ENCODE measurements at regions not wholly inside any gene's neighbourhood (a gene's known extent, or its start where the extent isn't known, plus 50 kb on each side); places are given as distances from the start of the nearest gene placed in this dataset.

DNA sequence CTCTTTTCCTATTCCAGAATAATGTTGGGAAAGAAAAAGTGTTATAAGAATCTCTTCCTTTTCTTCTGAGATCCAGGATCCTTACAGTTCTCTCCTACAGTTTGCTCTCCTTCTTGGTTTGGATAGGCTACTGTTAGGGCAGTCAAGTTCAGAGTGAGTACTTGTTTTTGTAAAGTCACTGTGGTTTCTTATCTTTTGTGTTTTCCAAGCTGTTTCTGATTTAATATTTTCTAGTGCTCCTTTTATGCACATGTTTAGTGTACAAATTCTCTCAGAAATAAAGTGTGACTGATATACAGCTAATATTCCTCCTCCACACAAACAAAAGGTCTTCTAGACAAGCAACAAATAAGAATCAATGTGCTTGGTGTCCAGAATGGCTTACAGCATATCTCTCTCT is 107.7 kb downstream of the BACH1 start:
- ATAC-seq = no peak
- H3K4me3 ChIP-seq (replicated peaks in 1 of 3; ENCODE audit: insufficient read depth in 1 of 3, low read depth in 2 of 3, low read length in 3 of 3) = no peak overlapping the region

DNA sequence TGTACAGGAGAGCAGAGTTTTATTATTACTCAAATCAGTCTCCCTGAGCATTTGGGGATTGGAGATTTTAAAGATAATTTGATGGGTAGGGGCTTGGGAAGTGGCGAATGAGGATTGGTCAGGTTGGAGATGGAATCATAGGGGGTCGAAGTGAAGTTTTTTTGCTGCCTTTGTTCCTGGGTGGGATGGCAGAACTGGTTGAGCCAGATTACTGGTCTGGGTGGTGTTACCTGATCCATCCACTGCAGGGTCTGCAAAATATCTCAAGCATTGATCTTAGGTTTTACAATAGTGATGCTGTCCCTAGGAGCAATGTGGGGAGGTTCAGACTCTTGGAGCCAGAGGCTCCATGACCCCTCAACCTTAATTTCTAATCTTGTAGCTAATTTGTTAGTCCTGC is 108.8 kb downstream of the BACH1 start:
- Histone ChIP-seq H4K20me1 (ENCODE audit: insufficient read depth, low read length) (no peaks in the 10 kb centered on the region), H3K9ac (ENCODE audit: insufficient read depth, low read depth, low read length) (no peak overlapping the region), H3K4me2 (ENCODE audit: low read depth, low read length) (no peak overlapping the region), H3K27me3 (ENCODE audit: control insufficient read depth in 1 of 2, insufficient read depth in 2 of 2, low read length in 2 of 2) (no peaks in the 10 kb centered on the region), H3K36me3 (replicated peaks in 1 of 2; ENCODE audit: control insufficient read depth in 1 of 2, insufficient read depth in 2 of 2, low read length in 2 of 2) (no peaks in the 10 kb centered on the region), H2AFZ (ENCODE audit: low read length) (no peak overlapping the region), H3K4me1 (ENCODE audit: insufficient read depth, low read length) (no peaks in the 10 kb centered on the region), H3K4me3 (replicated peaks in 1 of 3; ENCODE audit: insufficient read depth in 1 of 3, low read depth in 2 of 3, low read length in 3 of 3) (no peak overlapping the region), H3K9me3 (ENCODE audit: low read length) (no peaks in the 10 kb centered on the region), H3K27ac (ENCODE audit: extremely low read length, insufficient read depth, low read length) (no peak overlapping the region), H3K79me2 (ENCODE audit: insufficient read depth, low read length) (no peaks in the 10 kb centered on the region)
- intact Hi-C loops (cut with micrococcal nuclease; ENCODE audit: unreplicated experiment) = no loop called here
- no TSS peak for BruUV-seq (replicated peaks)
- CTCF ChIA-PET (ENCODE audit: low intra/inter-chr PET ratio, low total read pairs) = no interaction called here
- ATAC-seq (no peak), FAIRE-seq (no peak), DNase-seq (ENCODE audit: low spot score) (no peak)
- in situ Hi-C loops (cut with HindIII; ENCODE audit: extremely low pct_ligation_motif_present, low pct_unique_long_range_greater_than_20kb) = no loop called here
- 97% methylated on average over 2 of the region's 2 CpGs for WGBS (ENCODE audit: low lambda C conversion rate)
- POLR2A ChIA-PET = no interaction called here
- TF ChIP-seq DNMT3B (CRISPR knock-in tag; conservative IDR thresholded peaks at IDR 0.05) = no peak
- TF ChIP-seq HMG20B (CRISPR knock-in tag; conservative IDR thresholded peaks at IDR 0.05) = no peak
- TF ChIP-seq ISX (CRISPR knock-in tag; conservative IDR thresholded peaks at IDR 0.05) = no peak
- no peak for TF ChIP-seq BRCA1 (CRISPR knock-in tag; IDR thresholded peaks at IDR 0.05)
- TF ChIP-seq ZMAT3 (CRISPR knock-in tag; conservative IDR thresholded peaks at IDR 0.05) = no peak
- TF ChIP-seq DPF2 (CRISPR knock-in tag; IDR thresholded peaks at IDR 0.05; ENCODE audit: borderline replicate concordance, low read depth) = no peak
- TF ChIP-seq ZNF180 (CRISPR knock-in tag; IDR thresholded peaks at IDR 0.05; ENCODE audit: borderline replicate concordance, low read depth) = no peak
- TF ChIP-seq, protein P1, sequence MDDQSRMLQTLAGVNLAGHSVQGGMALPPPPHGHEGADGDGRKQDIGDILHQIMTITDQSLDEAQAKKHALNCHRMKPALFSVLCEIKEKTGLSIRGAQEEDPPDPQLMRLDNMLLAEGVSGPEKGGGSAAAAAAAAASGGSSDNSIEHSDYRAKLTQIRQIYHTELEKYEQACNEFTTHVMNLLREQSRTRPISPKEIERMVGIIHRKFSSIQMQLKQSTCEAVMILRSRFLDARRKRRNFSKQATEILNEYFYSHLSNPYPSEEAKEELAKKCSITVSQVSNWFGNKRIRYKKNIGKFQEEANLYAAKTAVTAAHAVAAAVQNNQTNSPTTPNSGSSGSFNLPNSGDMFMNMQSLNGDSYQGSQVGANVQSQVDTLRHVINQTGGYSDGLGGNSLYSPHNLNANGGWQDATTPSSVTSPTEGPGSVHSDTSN (CRISPR knock-in tag; IDR thresholded peaks at IDR 0.05; ENCODE audit: borderline replicate concordance) = no peak
- no peak for TF ChIP-seq ESRRA (CRISPR knock-in tag; IDR thresholded peaks at IDR 0.05; ENCODE audit: low read depth)
- TF ChIP-seq HOXA9 (CRISPR knock-in tag; IDR thresholded peaks at IDR 0.05; ENCODE audit: borderline replicate concordance) = no peak
- TF ChIP-seq HOXA7 (CRISPR knock-in tag; IDR thresholded peaks at IDR 0.05) = no peak
- TF ChIP-seq TCF12 (IDR thresholded peaks at IDR 0.05) = no peak
- TF ChIP-seq TCF12 (CRISPR knock-in tag; IDR thresholded peaks at IDR 0.05) = no peak

More for the DNA sequence above, 107.7 kb downstream of the BACH1 start:
- Histone ChIP-seq H3K4me2 (ENCODE audit: low read depth, low read length) (no peak overlapping the region), H2AFZ (ENCODE audit: low read length) (no peak overlapping the region), H4K20me1 (ENCODE audit: insufficient read depth, low read length) (no peaks in the 10 kb centered on the region), H3K27me3 (ENCODE audit: control insufficient read depth in 1 of 2, insufficient read depth in 2 of 2, low read length in 2 of 2) (no peaks in the 10 kb centered on the region), H3K4me1 (ENCODE audit: insufficient read depth, low read length) (no peaks in the 10 kb centered on the region), H3K9ac (ENCODE audit: insufficient read depth, low read depth, low read length) (no peak overlapping the region), H3K27ac (ENCODE audit: extremely low read length, insufficient read depth, low read length) (no peak overlapping the region), H3K36me3 (replicated peaks in 1 of 2; ENCODE audit: control insufficient read depth in 1 of 2, insufficient read depth in 2 of 2, low read length in 2 of 2) (no peaks in the 10 kb centered on the region), H3K79me2 (ENCODE audit: insufficient read depth, low read length) (no peaks in the 10 kb centered on the region), H3K9me3 (ENCODE audit: low read length) (no peaks in the 10 kb centered on the region)
- no peak for TF ChIP-seq ZNF350 (CRISPR knock-in tag; IDR thresholded peaks at IDR 0.05; ENCODE audit: borderline replicate concordance, low read depth)
- TF ChIP-seq POLR2G (IDR thresholded peaks at IDR 0.05; ENCODE audit: low read depth, low read length) = no peak
- no peak for TF ChIP-seq ZNF530 (CRISPR knock-in tag; IDR thresholded peaks at IDR 0.05; ENCODE audit: low read depth)
- TF ChIP-seq XBP1 (CRISPR knock-in tag; IDR thresholded peaks at IDR 0.05) = no peak
- TF ChIP-seq RXRB (CRISPR knock-in tag; IDR thresholded peaks at IDR 0.05; ENCODE audit: borderline replicate concordance) = no peak
- TF ChIP-seq, protein P2, sequence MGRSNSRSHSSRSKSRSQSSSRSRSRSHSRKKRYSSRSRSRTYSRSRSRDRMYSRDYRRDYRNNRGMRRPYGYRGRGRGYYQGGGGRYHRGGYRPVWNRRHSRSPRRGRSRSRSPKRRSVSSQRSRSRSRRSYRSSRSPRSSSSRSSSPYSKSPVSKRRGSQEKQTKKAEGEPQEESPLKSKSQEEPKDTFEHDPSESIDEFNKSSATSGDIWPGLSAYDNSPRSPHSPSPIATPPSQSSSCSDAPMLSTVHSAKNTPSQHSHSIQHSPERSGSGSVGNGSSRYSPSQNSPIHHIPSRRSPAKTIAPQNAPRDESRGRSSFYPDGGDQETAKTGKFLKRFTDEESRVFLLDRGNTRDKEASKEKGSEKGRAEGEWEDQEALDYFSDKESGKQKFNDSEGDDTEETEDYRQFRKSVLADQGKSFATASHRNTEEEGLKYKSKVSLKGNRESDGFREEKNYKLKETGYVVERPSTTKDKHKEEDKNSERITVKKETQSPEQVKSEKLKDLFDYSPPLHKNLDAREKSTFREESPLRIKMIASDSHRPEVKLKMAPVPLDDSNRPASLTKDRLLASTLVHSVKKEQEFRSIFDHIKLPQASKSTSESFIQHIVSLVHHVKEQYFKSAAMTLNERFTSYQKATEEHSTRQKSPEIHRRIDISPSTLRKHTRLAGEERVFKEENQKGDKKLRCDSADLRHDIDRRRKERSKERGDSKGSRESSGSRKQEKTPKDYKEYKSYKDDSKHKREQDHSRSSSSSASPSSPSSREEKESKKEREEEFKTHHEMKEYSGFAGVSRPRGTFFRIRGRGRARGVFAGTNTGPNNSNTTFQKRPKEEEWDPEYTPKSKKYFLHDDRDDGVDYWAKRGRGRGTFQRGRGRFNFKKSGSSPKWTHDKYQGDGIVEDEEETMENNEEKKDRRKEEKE (IDR thresholded peaks at IDR 0.05) = no peak
- no peak for TF ChIP-seq MXD4 (CRISPR knock-in tag; IDR thresholded peaks at IDR 0.05)
- TF ChIP-seq RAD21 (CRISPR knock-in tag; IDR thresholded peaks at IDR 0.05) = no peak
- TF ChIP-seq ZNF788 (CRISPR knock-in tag; IDR thresholded peaks at IDR 0.05; ENCODE audit: borderline replicate concordance) = no peak
- in situ Hi-C loops (cut with HindIII; ENCODE audit: extremely low pct_ligation_motif_present, low pct_unique_long_range_greater_than_20kb) (no loop called here), intact Hi-C loops (cut with micrococcal nuclease; ENCODE audit: unreplicated experiment) (no loop called here)
- ChIA-PET CTCF (ENCODE audit: low intra/inter-chr PET ratio, low total read pairs) (no interaction called here), POLR2A (no interaction called here)
- DNase-seq (ENCODE audit: low spot score) = no peak
- no TSS peak for BruUV-seq (replicated peaks)
- FAIRE-seq = no peak

All from HepG2 (cell line).